HUES6 (cell line): ENCODE measurements at regions not wholly inside any gene's neighbourhood (a gene's known extent, or its start where the extent isn't known, plus 50 kb on each side); places are given as distances from the start of the nearest gene placed in this dataset.

Source experiments
- H3K27ac ChIP-seq: 2 replicates; pipeline ENCODE4 v1.7.0; 2013; ENCODE audit warnings: low read depth, mild to moderate bottlenecking, low read length, inconsistent platforms
- H3K27me3 ChIP-seq: 2 replicates; pipeline ENCODE4 v1.6.1; 2013; ENCODE audit warnings: low read length; ENCODE audit not compliant: control insufficient read depth, insufficient read depth
- H3K36me3 ChIP-seq: 2 replicates; pipeline ENCODE4 v1.6.1; 2013; ENCODE audit warnings: low read length; ENCODE audit not compliant: control insufficient read depth, insufficient read depth
- H3K4me1 ChIP-seq: 2 replicates; pipeline ENCODE4 v1.6.1; 2013; ENCODE audit warnings: low read length; ENCODE audit not compliant: control insufficient read depth, insufficient read depth
- H3K4me3 ChIP-seq: 2 replicates; pipeline ENCODE4 v1.5.1; 2013; ENCODE audit warnings: low read depth, low read length
- H3K9ac ChIP-seq: one replicate; pipeline ENCODE4 v1.6.1; 2013; ENCODE audit warnings: mild to moderate bottlenecking, low read length
- H3K9me3 ChIP-seq: 2 replicates; pipeline ENCODE4 v1.6.1; 2013; ENCODE audit warnings: low read depth, low read length; ENCODE audit not compliant: control insufficient read depth, insufficient read depth

DNA sequence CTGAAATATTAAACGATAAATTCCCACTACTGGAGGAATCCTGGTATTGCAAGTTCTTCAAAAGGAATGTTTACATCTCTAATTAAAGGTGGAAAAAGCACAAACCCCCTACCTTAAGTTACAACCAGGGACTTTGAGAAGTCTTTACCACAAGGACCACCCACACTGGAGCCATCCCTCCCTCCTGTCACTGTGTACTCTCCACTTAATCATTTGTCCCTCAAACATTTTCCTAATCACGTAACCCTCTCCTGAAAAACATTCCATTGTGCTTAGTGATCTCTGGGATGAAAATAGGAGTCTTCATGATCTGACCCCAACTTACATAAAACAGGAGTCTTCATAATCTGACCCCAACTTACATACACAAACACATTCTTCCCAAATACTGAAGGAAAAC lies 85.7 kb downstream of the SUCLG1 start:
- Histone ChIP-seq H3K4me3 (no peak overlapping the region), H3K9me3 (0 out of 2 replicates have a peak, but pooled peaks cover 2% of the 10 kb centered on the region), H3K36me3 (no peaks in the 10 kb centered on the region), H3K4me1 (no peaks in the 10 kb centered on the region), H3K9ac (no peak overlapping the region), H3K27me3 (no peaks in the 10 kb centered on the region), H3K27ac (no peak overlapping the region)

DNA sequence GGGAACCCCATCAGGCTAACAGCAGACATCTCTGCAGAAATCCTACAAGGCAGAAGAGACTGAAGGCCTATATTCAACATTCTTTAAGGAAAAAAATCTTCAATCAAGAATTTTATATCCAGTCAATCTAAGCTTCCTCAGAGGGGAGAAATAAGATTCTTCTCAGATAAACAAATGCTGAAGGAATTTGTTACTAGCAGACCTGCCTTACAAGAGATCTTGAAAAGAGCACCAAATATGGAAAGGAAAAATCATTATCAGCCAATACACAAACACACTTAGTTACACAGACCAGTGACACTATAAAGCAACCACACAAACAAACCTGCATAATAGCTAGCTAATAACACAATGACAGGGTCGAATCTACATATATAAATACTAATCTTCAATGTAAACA lies 96.5 kb downstream of the SUCLG1 start:
- Histone ChIP-seq H3K27me3 (no peaks in the 10 kb centered on the region), H3K4me1 (no peaks in the 10 kb centered on the region), H3K36me3 (no peaks in the 10 kb centered on the region), H3K27ac (no peak overlapping the region), H3K9ac (no peak overlapping the region), H3K9me3 (peaks cover 19% of the 10 kb centered on the region), H3K4me3 (no peak overlapping the region)

DNA sequence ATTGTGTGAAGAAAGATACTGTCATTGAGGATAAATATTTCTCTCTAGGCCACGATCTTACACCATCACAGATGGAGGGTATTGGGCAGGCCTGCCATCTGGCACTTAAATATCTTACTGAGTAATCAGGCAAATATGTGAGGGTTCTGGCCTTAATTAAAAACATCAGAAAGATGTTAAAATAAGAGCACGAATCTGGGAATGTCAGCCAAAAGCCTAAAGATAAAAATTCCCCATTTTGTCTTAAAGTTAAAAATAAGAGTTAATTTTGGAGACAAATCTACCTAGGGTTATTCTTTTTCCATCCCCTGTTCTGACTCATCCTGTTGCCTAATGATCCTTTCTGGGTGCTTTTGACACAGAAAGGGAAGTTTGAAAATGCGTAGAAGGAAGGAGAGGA lies 121.0 kb downstream of the SUCLG1 start:
- Histone ChIP-seq H3K9ac (no peak overlapping the region), H3K36me3 (no peaks in the 10 kb centered on the region), H3K27me3 (no peaks in the 10 kb centered on the region), H3K4me1 (no peaks in the 10 kb centered on the region), H3K27ac (no peak overlapping the region), H3K9me3 (no peaks in the 10 kb centered on the region), H3K4me3 (no peak overlapping the region)

DNA sequence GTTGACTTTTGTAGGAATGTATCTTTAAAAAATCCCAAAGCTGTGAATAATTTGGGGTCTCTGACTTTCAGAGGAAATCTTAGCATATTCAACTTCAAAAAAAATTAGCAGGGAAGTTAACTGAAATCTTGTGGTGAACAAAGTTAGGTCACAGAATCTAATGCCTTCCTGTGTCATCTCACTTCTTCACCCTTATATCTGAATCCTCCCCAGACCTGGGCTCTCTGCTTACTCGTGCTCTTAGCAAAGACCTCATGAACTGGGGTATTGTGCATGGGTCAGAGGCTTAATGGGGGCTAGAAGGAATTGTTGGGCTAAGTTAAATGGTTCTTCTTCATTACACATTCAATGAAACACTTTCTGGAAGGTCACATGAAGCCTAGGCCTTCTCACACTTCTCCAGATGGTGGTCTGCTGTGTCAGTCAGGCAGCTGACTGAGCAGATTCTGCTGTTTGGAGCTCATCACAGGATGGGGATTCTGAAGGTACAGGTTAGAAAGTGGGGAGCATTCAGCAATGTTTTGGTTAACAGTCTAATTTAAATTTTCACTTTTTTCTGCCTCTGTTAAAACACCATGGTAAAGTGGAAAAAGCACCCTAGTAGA lies 131.3 kb downstream of the SUCLG1 start:
- Histone ChIP-seq H3K36me3 (no peaks in the 10 kb centered on the region), H3K9me3 (no peaks in the 10 kb centered on the region), H3K4me3 (no peak overlapping the region), H3K4me1 (no peaks in the 10 kb centered on the region), H3K9ac (no peak overlapping the region), H3K27ac (no peak overlapping the region), H3K27me3 (no peaks in the 10 kb centered on the region)

DNA sequence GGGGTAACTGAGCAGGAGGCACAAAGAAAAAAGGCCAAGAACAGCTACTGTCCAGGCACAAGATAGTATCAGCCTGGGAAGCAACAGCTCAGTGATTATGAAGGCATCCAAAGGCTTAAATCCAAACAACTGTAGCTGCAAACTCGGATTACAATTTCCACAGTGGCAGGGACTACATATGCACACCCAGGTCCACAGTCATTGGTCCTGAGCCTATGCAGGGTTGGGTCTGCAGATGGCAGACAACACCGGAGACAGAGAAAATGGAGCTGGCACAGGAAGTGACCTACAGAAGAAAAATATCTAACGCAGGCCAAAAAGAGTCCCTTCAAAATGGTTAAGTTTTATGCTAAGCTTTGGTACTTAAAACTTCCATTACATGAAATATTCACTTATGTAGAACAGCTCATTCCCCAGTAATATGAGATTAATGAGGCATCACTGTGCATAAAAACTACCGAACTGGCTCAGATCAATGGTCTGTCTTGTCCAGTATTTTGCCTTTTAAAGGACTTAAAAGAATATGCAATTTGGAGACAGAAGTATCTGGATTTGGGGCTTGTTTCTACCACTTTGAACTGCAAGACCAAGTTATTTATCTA lies 132.1 kb downstream of the SUCLG1 start:
- H3K27me3 ChIP-seq: no peaks in the 10 kb centered on the region
- no peak overlapping the region for H3K4me3 ChIP-seq
- H3K4me1 ChIP-seq: no peaks in the 10 kb centered on the region
- H3K9me3 ChIP-seq: no peaks in the 10 kb centered on the region
- no peak overlapping the region for H3K9ac ChIP-seq
- H3K36me3 ChIP-seq: no peaks in the 10 kb centered on the region
- H3K27ac ChIP-seq: no peak overlapping the region

DNA sequence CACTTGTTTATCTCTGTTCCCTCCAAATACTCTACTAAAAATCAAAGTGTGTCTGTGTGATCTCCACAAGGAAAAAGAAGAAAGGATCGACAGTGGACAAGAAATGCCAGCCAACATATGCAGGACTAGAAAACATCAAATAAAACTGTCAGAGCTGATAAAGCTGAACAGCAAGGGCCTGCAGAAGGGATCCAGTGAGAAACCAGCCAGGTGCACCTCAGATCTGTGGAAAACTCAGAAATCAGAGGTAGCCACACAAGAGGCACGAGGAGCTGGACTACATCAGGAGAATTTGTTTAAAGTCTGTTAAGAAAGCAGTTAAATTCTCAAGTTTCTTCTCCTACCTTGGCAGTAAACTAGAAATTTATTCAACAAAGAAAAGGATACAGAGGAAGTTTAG lies 135.2 kb downstream of the SUCLG1 start:
- Histone ChIP-seq H3K4me1 (no peaks in the 10 kb centered on the region), H3K9me3 (no peaks in the 10 kb centered on the region), H3K4me3 (no peak overlapping the region), H3K9ac (no peak overlapping the region), H3K36me3 (no peaks in the 10 kb centered on the region), H3K27ac (no peak overlapping the region), H3K27me3 (no peaks in the 10 kb centered on the region)

DNA sequence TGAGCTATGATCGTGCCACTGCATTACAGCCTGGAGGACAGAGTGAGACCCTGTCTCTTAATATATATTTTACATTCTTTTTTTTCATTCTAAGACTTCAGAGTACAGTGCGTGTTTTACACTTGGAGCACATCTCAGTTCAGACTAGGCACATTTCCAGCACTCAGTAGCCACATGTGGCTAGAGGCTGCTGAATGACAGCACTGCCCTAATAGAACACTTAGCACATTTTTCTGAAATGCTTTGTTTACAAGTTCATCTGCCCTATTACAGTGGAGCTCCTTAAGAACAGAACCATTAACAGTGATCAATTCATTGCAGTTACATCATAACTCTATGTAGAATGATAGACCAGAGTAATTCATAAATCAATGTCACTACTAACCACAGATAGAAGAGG lies 138.1 kb downstream of the SUCLG1 start:
- H3K27me3 ChIP-seq: no peaks in the 10 kb centered on the region
- no peaks in the 10 kb centered on the region for H3K9me3 ChIP-seq
- no peaks in the 10 kb centered on the region for H3K4me1 ChIP-seq
- no peak overlapping the region for H3K9ac ChIP-seq
- H3K36me3 ChIP-seq: no peaks in the 10 kb centered on the region
- H3K27ac ChIP-seq: no peak overlapping the region
- no peak overlapping the region for H3K4me3 ChIP-seq

DNA sequence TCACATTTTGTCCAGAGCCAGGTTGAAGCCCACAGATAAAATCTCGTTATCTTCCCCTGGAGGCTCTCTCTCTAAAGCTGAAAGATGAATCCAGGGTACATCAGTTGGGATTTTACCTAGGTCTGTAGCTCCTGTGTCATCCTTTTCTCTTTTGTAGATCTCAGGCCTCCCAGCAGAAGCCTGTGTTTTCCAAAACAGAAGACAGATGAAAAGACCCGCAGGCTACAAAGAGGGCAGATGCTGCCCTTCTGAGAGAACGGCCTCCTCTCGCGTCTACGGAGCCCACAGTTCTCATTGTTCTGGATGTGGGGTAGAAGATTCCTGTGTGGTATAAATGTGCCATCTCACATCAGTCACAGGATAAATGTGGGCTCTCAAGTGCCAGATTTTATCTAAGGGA lies 139.5 kb downstream of the SUCLG1 start:
- H3K9ac ChIP-seq: no peak overlapping the region
- H3K9me3 ChIP-seq: no peaks in the 10 kb centered on the region
- H3K4me3 ChIP-seq: no peak overlapping the region
- no peaks in the 10 kb centered on the region for H3K27me3 ChIP-seq
- no peaks in the 10 kb centered on the region for H3K4me1 ChIP-seq
- H3K27ac ChIP-seq: no peak overlapping the region
- H3K36me3 ChIP-seq: no peaks in the 10 kb centered on the region

DNA sequence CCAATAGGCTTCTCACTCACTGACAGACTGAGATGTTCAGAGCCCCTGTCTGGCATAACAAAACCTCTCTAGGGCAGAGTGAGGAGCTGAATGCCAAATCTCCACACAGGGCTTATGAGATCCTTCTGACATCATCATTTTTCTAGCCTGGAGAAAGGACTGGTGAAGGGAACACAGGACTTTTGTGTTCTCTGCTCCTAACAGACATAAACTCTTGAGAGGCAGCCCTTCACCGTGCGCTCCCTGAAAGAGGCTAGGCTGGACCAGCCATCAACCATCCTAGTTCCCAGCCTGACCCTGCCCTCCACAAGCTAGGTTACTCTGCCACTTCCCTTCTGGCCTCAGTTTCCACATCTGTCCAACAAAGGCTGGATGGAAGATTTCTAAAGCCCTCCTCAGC lies 141.9 kb downstream of the SUCLG1 start:
- no peaks in the 10 kb centered on the region for H3K9me3 ChIP-seq
- H3K9ac ChIP-seq: no peak overlapping the region
- no peaks in the 10 kb centered on the region for H3K4me1 ChIP-seq
- no peaks in the 10 kb centered on the region for H3K27me3 ChIP-seq
- H3K36me3 ChIP-seq: no peaks in the 10 kb centered on the region
- H3K4me3 ChIP-seq: no peak overlapping the region
- H3K27ac ChIP-seq: no peak overlapping the region

DNA sequence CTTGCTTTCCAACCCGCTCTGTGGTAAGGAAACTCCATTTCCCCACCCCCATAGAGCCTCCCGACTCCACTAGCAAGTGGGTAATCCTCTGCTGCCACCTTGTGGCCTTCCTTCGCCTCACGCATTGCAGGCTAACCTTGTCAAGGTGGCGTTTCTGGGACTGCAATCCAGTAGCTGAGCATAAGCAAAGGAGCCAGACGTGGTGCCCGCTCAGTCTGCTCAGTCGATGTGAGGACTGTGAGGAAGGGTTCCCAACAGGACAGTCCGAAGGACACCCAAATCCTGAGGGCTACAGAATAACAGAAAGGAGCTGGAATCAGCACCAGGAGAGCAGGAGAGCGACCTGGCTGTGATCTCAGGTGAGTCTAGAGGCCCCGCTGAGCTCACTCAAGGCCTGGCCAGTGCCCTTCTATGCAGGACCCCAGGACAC lies 144.2 kb downstream of the SUCLG1 start:
- H3K36me3 ChIP-seq: no peaks in the 10 kb centered on the region
- H3K27ac ChIP-seq: no peak overlapping the region
- H3K4me1 ChIP-seq: no peaks in the 10 kb centered on the region
- no peaks in the 10 kb centered on the region for H3K9me3 ChIP-seq
- no peak overlapping the region for H3K4me3 ChIP-seq
- no peaks in the 10 kb centered on the region for H3K27me3 ChIP-seq
- no peak overlapping the region for H3K9ac ChIP-seq

DNA sequence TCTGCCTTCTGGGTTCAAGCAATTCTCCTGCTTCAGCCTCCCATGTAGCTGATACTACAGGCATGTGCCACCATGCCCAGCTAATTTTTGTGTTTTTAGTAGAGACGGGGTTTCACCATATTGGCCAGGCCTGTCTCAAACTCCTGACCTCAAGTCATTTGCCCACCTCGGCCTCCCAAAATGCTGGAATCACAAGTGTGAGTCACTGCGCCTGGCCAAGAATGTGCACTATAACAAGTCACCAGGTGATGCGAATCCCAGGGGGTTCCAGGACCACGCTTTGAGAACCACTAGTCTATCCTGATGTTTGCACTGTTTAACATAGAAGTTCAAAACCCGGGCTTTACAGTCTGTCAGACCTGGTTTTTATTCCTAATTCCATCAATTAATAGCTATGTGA lies 144.8 kb downstream of the SUCLG1 start:
- Histone ChIP-seq H3K9ac (no peak overlapping the region), H3K4me3 (no peak overlapping the region), H3K36me3 (no peaks in the 10 kb centered on the region), H3K9me3 (no peaks in the 10 kb centered on the region), H3K4me1 (no peaks in the 10 kb centered on the region), H3K27me3 (no peaks in the 10 kb centered on the region), H3K27ac (no peak overlapping the region)
